Mesendoderm (in vitro differentiated cells): ENCODE measurements at regions not wholly inside any gene's neighbourhood (a gene's known extent, or its start where the extent isn't known, plus 50 kb on each side); places are given as distances from the start of the nearest gene placed in this dataset.

Source experiments
- DNase-seq: peaks from one replicate; pipeline ENCODE4 v3.0.0; 2013
- H2AK5ac ChIP-seq: 2 replicates; pipeline ENCODE4 v1.6.1; 2013; ENCODE audit warnings: low read length, inconsistent platforms
- H2BK120ac ChIP-seq: 2 replicates; pipeline ENCODE4 v1.6.1; 2013; ENCODE audit warnings: low read depth, mild to moderate bottlenecking, low read length, moderate library complexity, mixed read lengths
- H2BK15ac ChIP-seq: replicated peaks from 2 replicates; pipeline ENCODE4 v1.6.1; 2013; ENCODE audit warnings: low read depth, mild to moderate bottlenecking, moderate library complexity
- H2BK5ac ChIP-seq: 2 replicates; pipeline ENCODE4 v1.6.1; 2013; ENCODE audit warnings: low read length, inconsistent platforms
- H3K18ac ChIP-seq: 2 replicates; pipeline ENCODE4 v1.6.1; 2013; ENCODE audit warnings: mild to moderate bottlenecking, low read length, mixed read lengths
- H3K23ac ChIP-seq: one replicate; pipeline ENCODE4 v1.6.1; 2013; ENCODE audit warnings: low read length
- H3K27ac ChIP-seq: 2 replicates; pipeline ENCODE4 v1.5.1; 2013; ENCODE audit warnings: low read depth, mild to moderate bottlenecking, inconsistent platforms, low read length, moderate library complexity
- H3K27me3 ChIP-seq: 2 replicates; pipeline ENCODE4 v1.6.1; 2013; ENCODE audit warnings: low read length, control low read depth, mild to moderate bottlenecking, inconsistent platforms; ENCODE audit not compliant: insufficient read depth, poor library complexity
- H3K36me3 ChIP-seq: 2 replicates; pipeline ENCODE4 v1.6.1; 2013; ENCODE audit warnings: low read length, inconsistent platforms; ENCODE audit not compliant: control insufficient read depth, insufficient read depth
- H3K4ac ChIP-seq: one replicate; pipeline ENCODE4 v1.6.1; 2013; ENCODE audit warnings: low read depth, mild to moderate bottlenecking, low read length, moderate library complexity
- H3K4me1 ChIP-seq: 2 replicates; pipeline ENCODE4 v1.6.1; 2013; ENCODE audit warnings: low read depth, low read length, inconsistent platforms; ENCODE audit not compliant: control insufficient read depth
- H3K4me2 ChIP-seq: 2 replicates; pipeline ENCODE4 v1.6.1; 2013; ENCODE audit warnings: low read length
- H3K4me3 ChIP-seq: 2 replicates; pipeline ENCODE4 v1.5.1; 2013; ENCODE audit warnings: mild to moderate bottlenecking, low read length
- H3K56ac ChIP-seq: one replicate; pipeline ENCODE4 v1.6.1; 2013; ENCODE audit warnings: low read length
- H3K79me1 ChIP-seq: 2 replicates; pipeline ENCODE4 v1.6.1; 2013; ENCODE audit warnings: low read length, inconsistent platforms
- H3K79me2 ChIP-seq: 2 replicates; pipeline ENCODE4 v1.6.1; 2013; ENCODE audit warnings: mild to moderate bottlenecking, low read length; ENCODE audit not compliant: control insufficient read depth, insufficient read depth
- H3K9ac ChIP-seq: 2 replicates; pipeline ENCODE4 v1.6.1; 2013; ENCODE audit warnings: low read length, inconsistent platforms
- H4K5ac ChIP-seq: one replicate; pipeline ENCODE4 v1.6.1; 2013; ENCODE audit warnings: low read length
- H4K8ac ChIP-seq: one replicate; pipeline ENCODE4 v1.6.1; 2013; ENCODE audit warnings: low read depth, mild to moderate bottlenecking, control low read depth, low read length, moderate library complexity
- WGBS: extraction: QIAGEN DNeasy Blood & Tissue Kit; methylation state at CpG from one replicate; pipeline ENCODE4 v1.1.7; 2013; ENCODE audit warnings: low lambda C conversion rate, missing lambda C conversion rate; ENCODE audit not compliant: insufficient coverage; ENCODE audit errors: extremely low coverage; 5-methylcytosine and 5-hydroxymethylcytosine counted together

DNA sequence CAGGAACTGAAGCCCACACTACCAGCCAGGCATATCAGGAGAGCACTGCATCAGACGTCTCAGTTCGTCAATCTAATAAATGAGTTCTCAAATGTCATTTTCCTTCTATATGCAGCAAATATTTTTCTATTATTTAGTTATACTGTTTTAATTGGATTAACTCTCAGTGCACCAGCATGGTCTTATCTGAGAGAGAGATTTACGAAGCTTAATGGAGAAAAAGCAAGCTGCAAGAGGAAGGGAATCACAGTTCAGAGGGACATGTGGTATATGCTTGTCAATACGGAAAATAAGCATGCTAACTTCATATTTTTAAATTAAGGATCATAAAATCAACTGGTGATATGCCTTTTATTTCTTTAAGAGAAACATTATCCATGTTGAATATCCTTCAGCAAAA is 213.1 kb upstream of the NECTIN3 start:
- Histone ChIP-seq H3K23ac (no peak overlapping the region), H2BK5ac (no peak overlapping the region), H3K4me2 (no peak overlapping the region), H2BK120ac (no peak overlapping the region), H3K9ac (no peak overlapping the region), H3K4me1 (no peaks in the 10 kb centered on the region), H3K18ac (no peak overlapping the region), H2BK15ac (no peak overlapping the region), H3K4me3 (no peak overlapping the region), H3K27me3 (no peaks in the 10 kb centered on the region), H3K79me1 (no peaks in the 10 kb centered on the region), H3K4ac (no peak overlapping the region), H4K8ac (no peak overlapping the region), H4K5ac (no peak overlapping the region), H3K36me3 (no peaks in the 10 kb centered on the region), H2AK5ac (no peak overlapping the region), H3K56ac (no peak overlapping the region), H3K79me2 (no peaks in the 10 kb centered on the region), H3K27ac (no peak overlapping the region)
- DNase-seq, result no peak
- no CpG with 5 or more reads among the region's 4 CpGs for WGBS

DNA sequence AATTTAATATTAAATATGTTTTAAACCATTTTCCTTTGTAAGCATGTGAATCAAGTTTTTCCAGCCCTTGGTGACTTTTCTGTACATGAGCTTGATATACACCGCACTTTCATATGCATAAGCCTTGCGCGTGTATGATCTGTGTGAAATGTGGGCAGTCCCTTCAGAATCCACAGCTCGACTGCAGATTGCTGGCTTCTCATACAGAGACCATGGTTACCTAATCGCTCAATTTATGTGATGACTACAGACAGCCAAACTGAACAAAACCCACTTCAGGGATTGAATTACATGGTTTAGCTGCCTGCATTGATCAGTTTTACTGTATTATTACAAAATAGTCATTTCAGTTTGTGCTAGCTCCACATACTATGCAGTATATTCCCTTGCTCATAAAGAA is 212.3 kb upstream of the NECTIN3 start:
- Histone ChIP-seq H3K23ac (no peak overlapping the region), H3K56ac (no peak overlapping the region), H3K4ac (no peak overlapping the region), H4K5ac (no peak overlapping the region), H3K79me1 (no peaks in the 10 kb centered on the region), H3K4me3 (no peak overlapping the region), H3K4me1 (no peaks in the 10 kb centered on the region), H2BK5ac (no peak overlapping the region), H3K18ac (peak overlapping the region; percentile 18), H2BK15ac (no peak overlapping the region), H3K27ac (no peak overlapping the region), H3K79me2 (no peaks in the 10 kb centered on the region), H3K27me3 (no peaks in the 10 kb centered on the region), H2AK5ac (no peak overlapping the region), H2BK120ac (no peak overlapping the region), H3K9ac (no peak overlapping the region), H4K8ac (no peak overlapping the region), H3K4me2 (no peak overlapping the region), H3K36me3 (no peaks in the 10 kb centered on the region)
- no CpG with 5 or more reads among the region's 5 CpGs for WGBS
- no peak for DNase-seq

DNA sequence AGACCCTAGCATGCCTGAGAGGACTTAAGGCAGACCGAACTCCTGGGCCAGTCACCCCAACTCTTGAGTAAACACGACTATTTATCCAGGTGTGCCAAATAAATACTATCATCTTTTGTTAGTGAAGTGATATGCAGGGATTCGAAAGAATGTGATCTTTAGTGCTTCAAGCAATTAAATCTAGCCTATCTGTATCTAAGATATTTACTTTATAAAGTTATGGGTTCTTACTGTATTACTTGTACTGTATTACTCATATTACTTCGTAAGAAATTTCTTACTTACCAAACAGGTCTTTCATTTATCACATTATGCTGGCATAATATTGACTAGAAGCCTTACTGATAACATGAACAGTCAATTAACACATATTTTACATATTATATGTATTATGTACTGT is 211.6 kb upstream of the NECTIN3 start:
- no peak overlapping the region for H3K56ac ChIP-seq
- no peaks in the 10 kb centered on the region for H3K4me1 ChIP-seq
- H3K27ac ChIP-seq, result no peak overlapping the region
- H3K4me3 ChIP-seq, result no peak overlapping the region
- H2BK120ac ChIP-seq, result no peak overlapping the region
- H3K79me2 ChIP-seq, result no peaks in the 10 kb centered on the region
- H3K27me3 ChIP-seq, result no peaks in the 10 kb centered on the region
- H3K23ac ChIP-seq, result no peak overlapping the region
- H2BK15ac ChIP-seq, result no peak overlapping the region
- no peak overlapping the region for H3K9ac ChIP-seq
- no peak overlapping the region for H2AK5ac ChIP-seq
- H3K18ac ChIP-seq, result no peak overlapping the region
- no peak for DNase-seq
- H3K4me2 ChIP-seq, result no peak overlapping the region
- H3K4ac ChIP-seq, result no peak overlapping the region
- H4K8ac ChIP-seq, result no peak overlapping the region
- H4K5ac ChIP-seq, result no peak overlapping the region
- H2BK5ac ChIP-seq, result no peak overlapping the region
- no CpG with 5 or more reads among the region's 4 CpGs for WGBS
- no peaks in the 10 kb centered on the region for H3K79me1 ChIP-seq
- no peaks in the 10 kb centered on the region for H3K36me3 ChIP-seq

DNA sequence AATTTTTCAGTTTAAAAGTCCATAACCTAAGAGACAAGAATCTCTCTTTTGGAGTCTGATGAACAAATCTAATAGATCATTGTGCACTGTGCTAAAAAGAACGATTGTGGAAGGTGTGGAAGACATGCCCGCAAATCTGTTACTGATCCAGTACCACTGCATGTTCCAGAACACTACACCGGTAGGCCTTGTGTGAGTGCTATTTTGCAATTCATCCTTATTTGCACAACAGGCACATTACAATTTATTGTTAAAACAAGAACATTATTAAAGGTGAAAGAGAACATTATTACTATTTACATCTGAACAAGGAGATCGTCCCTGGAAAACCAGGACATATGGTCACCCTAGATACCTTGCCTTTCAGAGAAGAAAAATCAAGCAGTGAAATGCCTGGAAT is 205.7 kb upstream of the NECTIN3 start:
- Histone ChIP-seq H3K4me3 (no peak overlapping the region), H2BK15ac (no peak overlapping the region), H3K18ac (no peak overlapping the region), H3K27ac (no peak overlapping the region), H3K27me3 (no peaks in the 10 kb centered on the region), H4K5ac (no peak overlapping the region), H3K56ac (no peak overlapping the region), H3K23ac (no peak overlapping the region), H3K4me1 (no peaks in the 10 kb centered on the region), H3K9ac (no peak overlapping the region), H3K36me3 (no peaks in the 10 kb centered on the region), H3K4ac (no peak overlapping the region), H4K8ac (no peak overlapping the region), H3K79me1 (no peaks in the 10 kb centered on the region), H2BK120ac (no peak overlapping the region), H2BK5ac (no peak overlapping the region), H3K4me2 (no peak overlapping the region), H3K79me2 (no peaks in the 10 kb centered on the region), H2AK5ac (no peak overlapping the region)
- WGBS, result no CpG with 5 or more reads among the region's 4 CpGs
- DNase-seq, result no peak

DNA sequence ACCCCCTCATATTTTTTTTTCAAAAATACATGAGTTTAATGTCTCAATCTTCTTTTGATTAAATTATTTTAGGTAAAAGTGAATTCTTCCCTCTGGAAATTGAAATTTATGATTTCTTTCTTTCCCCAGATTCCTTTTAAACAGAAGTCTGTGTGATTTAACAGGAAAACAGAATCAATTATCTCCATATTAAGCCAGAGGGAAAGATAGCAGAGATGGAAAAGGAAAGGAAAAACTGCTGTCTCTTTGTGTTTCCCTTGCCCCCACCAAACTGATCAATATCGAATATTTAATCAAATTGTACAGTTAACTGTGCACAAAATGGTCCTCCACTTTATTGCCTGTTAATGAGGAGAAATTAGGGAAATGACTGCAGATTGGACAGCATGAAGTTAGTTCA is 203.5 kb upstream of the NECTIN3 start:
- no peak overlapping the region for H3K23ac ChIP-seq
- no peak overlapping the region for H3K18ac ChIP-seq
- H3K79me2 ChIP-seq, result no peaks in the 10 kb centered on the region
- H3K4me3 ChIP-seq, result no peak overlapping the region
- H4K8ac ChIP-seq, result no peak overlapping the region
- no peak overlapping the region for H2BK15ac ChIP-seq
- no peak overlapping the region for H3K4me2 ChIP-seq
- no peaks in the 10 kb centered on the region for H3K36me3 ChIP-seq
- no peak overlapping the region for H3K9ac ChIP-seq
- no peak overlapping the region for H4K5ac ChIP-seq
- no peak overlapping the region for H3K27ac ChIP-seq
- H3K4ac ChIP-seq, result no peak overlapping the region
- H2BK5ac ChIP-seq, result no peak overlapping the region
- no peak for DNase-seq
- no peaks in the 10 kb centered on the region for H3K79me1 ChIP-seq
- no peaks in the 10 kb centered on the region for H3K27me3 ChIP-seq
- no peak overlapping the region for H3K56ac ChIP-seq
- no CpG with 5 or more reads among the region's 1 CpG for WGBS
- H2AK5ac ChIP-seq, result no peak overlapping the region
- no peak overlapping the region for H2BK120ac ChIP-seq
- no peaks in the 10 kb centered on the region for H3K4me1 ChIP-seq

DNA sequence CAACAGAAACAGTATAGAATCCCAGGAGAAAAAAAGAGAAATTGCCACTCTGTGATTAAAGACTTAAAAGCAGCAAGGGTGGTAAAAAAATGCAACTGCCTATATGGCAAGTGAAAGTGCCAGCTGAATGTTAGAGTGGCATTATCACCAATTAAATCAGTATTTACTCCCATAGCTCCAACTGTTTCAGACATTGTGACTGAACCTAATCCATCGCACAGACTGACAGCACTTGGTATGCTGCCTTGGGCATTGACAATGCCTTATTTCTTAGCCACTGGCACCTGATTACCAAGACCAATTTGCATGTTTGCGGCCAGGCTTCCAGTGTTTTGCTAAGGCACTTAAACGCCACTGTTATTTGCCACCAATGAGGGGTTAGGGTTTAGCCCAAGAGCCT is 201.9 kb upstream of the NECTIN3 start:
- no peak overlapping the region for H2BK5ac ChIP-seq
- no peaks in the 10 kb centered on the region for H3K4me1 ChIP-seq
- no peak overlapping the region for H2BK15ac ChIP-seq
- H3K79me2 ChIP-seq, result no peaks in the 10 kb centered on the region
- no peaks in the 10 kb centered on the region for H3K79me1 ChIP-seq
- no peak overlapping the region for H3K23ac ChIP-seq
- H4K8ac ChIP-seq, result no peak overlapping the region
- H3K27me3 ChIP-seq, result no peaks in the 10 kb centered on the region
- H4K5ac ChIP-seq, result no peak overlapping the region
- no peak for DNase-seq
- H3K4ac ChIP-seq, result no peak overlapping the region
- no peak overlapping the region for H3K56ac ChIP-seq
- no peaks in the 10 kb centered on the region for H3K36me3 ChIP-seq
- no peak overlapping the region for H3K4me2 ChIP-seq
- WGBS, result no CpG with 5 or more reads among the region's 3 CpGs
- no peak overlapping the region for H3K9ac ChIP-seq
- no peak overlapping the region for H2BK120ac ChIP-seq
- no peak overlapping the region for H2AK5ac ChIP-seq
- H3K18ac ChIP-seq, result no peak overlapping the region
- H3K4me3 ChIP-seq, result no peak overlapping the region
- no peak overlapping the region for H3K27ac ChIP-seq
